HG02885 (cell line): ENCODE measurements at regions not wholly inside any gene's neighbourhood (a gene's known extent, or its start where the extent isn't known, plus 50 kb on each side); places are given as distances from the start of the nearest gene placed in this dataset.

Source experiments
- ATAC-seq: cut with Tn5 transposase; IDR thresholded peaks from one replicate; pipeline ENCODE4 v1.9.1; 2021; ENCODE audit warnings: mild to moderate bottlenecking; ENCODE audit not compliant: unreplicated experiment, poor library complexity

DNA sequence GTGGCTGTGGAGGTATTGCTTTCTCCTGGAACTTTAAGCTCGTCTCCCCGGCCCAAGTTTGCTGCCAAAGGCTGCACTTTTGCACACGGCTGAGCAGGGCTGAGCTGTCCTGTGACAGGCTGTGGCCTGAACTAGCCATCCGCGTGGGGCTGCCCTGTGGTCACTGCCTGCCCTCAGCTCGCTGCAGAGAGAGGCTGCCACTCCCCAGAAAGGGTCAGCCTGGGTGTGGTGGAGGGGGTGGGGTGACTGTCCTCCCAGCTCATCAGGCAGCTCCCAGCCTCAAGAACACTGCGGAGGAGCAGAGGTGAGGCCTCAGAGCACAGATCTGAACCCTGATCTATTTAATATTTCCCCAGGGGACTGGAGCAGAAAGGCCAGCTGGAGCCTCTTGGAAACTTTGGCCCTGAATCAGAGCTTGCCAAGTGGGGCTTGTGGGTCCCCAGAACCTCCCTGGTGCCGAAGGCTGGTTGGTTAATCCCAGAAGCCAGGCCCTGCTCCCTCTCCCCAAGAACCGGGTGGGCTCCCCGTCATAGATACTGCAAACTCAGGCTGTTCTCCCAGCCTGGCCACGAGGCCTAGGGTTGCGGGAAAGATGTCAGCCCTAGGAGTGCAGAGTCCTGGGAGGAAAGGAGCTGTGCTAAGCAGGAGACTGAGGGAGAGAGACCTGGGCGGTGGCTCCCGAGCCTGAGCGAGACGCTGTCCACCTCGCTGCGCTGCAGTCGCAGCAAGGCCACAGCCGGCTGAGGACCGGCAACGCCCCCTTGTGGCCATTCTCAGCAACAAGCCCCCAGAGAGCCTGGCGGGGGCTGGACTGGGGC is 125.1 kb upstream of the IPO9 start:
- peak; percentile 66 for ATAC-seq

- no peak for ATAC-seq
Measured at GRCh38 chr1:201704439-201704792, 124.5 kb upstream of the IPO9 start.

DNA sequence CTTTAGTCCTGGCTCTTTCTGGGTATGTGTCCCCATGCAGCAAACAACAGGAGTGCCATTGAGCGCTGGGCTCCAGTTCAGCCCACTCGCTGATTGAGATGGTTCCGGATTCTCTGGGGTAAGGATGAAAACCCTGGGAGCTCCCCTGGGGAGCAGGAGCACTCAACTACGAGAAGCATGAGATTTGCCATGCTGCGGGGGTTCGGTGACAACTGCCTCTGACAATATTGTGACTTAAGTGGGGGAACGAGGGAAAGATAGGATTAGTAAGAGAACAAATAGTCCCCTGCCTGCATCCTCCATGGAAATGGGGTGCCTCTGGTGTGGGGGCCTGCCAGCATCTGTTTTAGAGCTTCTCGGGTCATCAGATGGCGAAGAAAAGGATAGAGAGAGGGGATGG is 123.6 kb upstream of the IPO9 start:
- ATAC-seq, result no peak

DNA sequence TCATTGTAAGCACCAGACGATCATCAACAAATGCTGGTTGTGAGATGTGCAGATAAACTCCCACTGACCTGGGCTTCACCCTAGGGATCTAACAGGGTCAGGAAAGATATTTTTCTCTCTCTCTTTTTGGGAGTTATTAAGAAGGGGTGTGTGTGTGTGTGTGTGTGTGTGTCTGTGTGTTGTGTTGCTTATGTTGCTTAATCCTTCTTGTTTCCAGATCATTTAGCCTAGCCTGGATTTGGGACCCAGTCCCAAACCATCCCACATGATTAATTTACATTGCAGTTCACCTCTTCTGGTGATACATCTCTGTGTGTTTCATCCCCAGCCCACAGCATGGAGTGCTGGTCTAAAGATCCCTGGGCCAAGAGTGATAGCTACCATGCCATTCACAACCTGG is 122.8 kb upstream of the IPO9 start:
- no peak for ATAC-seq

- no peak for ATAC-seq
Measured at GRCh38 chr1:201707027-201707426, 121.9 kb upstream of the IPO9 start.

DNA sequence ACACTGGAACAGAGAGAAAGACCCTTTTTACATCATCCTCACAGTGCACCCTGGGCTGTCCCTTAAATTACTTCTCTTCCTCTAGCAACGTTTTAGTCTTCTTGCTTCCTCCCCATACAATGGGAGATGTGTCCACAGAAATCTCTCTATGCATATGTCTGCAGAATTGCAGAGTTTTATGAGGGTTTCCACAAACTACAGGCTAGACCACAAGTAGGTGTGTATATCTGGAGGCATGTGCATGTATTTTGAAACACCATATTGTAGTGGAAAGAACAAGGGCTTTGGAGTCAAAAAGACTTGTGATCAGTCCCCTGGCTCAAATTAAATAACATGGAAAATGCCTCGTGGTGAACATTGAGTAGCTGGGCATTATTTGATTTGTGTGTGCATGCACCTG is 121.3 kb upstream of the IPO9 start:
- ATAC-seq, result no peak

DNA sequence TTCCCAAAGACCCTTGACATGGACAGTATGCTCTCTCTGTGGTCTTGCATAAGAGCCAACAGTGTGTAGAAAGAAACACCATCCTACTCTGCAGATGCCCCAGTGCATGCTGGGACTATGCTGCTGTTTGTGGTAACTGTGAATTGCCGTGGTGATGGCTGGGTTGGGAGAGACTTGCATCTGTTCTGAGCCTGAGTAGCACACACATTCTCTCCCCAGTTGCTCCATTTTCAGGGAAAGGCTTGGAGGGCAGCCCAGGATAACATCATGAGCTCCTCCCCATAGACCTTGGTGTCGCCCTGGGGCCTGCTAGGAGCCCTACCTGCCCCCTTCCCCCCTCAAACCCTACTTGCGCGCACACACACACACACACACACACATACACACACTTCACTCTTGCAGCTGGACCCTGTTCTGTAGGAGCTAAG is 120.9 kb upstream of the IPO9 start:
- no peak for ATAC-seq

DNA sequence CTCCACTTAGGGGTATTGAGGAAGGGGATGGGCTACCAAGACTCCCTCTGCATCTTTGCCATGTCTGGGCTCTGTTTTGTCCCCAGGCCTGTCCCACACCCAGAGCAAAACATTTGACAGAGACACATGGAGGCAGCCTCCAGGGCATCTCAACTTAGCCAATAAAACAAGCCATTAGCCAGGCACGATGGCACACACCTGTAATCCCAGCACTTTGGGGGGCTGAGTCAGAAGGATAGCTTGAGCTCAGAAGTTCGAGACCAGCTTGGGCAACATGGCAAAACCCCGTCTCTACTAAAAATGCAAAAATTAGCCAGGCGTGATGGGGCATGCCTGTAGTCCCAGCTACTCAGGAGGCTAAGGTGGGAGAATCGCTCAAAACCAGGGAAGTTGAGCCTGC is 120.3 kb upstream of the IPO9 start:
- no peak for ATAC-seq

GRCh38 chr1:201709564-201710295 is 119.2 kb upstream of the IPO9 start:
- ATAC-seq, result peak; percentile 80

GRCh38 chr1:201710632-201711597 is 118.0 kb upstream of the IPO9 start:
- no peak for ATAC-seq

GRCh38 chr1:201711811-201712210 is 117.1 kb upstream of the IPO9 start:
- no peak for ATAC-seq

DNA sequence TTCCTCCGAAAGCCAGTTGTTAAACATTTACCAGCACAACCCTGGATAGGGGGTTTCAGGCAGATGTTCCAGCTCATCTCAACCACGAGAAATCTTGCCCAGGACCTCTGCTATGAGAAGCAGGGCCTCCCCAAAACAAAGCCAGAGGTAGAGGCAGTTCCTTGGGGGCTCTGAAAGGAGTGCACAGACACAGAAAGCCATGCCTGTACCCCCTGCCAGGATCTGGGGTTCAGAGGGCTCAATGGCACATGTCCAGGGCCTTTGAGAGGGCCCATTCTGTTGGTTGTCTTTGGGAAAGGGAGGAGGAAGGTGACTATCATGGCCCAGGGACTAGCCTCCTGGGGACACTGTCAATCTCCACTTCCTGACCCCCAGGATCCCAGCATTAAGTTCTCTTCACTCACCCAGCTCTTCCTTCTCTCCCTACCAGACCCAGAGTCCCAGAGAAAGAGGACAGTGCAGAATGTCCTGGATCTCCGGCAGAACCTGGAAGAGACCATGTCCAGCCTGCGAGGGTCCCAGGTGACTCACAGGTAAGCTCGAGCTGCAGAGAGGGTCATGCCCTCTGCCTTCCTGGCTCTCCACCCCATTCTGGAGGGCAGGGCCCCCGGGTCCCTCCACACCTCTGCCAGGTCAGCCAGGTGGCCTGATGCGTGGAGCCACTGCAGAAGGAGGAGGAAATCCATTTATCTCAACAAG is 116.4 kb upstream of the IPO9 start:
- ATAC-seq, result no peak

DNA sequence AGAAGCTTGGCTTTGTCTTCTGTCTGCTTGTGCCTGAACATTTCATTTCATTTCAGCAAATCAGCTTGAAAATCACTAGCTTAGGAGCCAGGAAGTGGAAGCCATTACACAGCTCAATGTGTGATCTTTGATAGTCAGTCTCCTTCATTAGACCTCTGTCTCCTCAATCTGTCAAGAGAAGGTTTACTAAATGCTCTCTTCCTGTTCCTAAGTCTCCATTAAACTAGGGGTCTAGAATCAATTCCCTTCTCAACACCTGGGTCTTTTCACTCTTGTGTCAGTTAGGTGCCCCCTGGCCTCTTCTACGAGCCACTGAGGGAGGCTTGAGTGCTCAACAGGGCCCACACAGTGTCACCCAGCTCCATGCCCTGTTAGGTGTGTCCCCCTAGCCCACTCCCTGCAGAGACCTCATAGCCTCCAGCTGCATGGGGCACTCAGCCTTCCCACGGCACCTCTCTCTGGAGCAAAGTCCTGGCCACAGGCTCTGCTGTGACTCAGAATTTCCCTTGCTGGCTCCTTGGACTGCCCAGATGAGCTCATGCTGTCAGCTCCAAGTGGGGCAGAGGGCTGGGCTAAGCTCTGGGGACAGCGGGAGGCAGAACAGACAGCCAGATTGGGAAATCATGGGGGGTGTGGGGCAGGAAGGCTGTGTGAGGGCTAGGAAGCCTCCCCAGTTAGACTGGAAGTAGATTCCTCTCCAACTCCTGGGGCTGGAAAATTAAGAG is 115.7 kb upstream of the IPO9 start:
- no peak for ATAC-seq

- ATAC-seq, result no peak
Measured at GRCh38 chr1:201714542-201715329, 114.2 kb upstream of the IPO9 start.

DNA sequence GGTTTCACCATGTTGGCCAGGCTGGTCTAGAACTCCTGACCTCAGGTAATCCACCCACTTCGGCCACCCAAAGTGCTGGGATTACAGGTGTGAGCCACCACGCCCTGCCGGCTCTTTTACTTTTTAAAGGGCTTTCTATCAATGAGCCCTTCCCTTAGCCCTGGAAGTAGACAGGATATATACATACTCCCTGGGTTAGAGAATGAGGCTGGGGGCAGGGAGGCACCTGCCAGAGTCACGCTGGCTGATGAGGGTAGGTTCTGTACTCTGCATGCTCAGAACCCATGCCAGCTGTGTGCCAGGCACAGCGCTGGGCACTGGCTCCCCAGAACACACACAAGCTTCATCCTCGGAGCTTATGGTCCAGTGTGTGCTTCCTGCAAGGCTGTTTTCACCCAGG is 113.6 kb upstream of the IPO9 start:
- peak; percentile 11 for ATAC-seq

DNA sequence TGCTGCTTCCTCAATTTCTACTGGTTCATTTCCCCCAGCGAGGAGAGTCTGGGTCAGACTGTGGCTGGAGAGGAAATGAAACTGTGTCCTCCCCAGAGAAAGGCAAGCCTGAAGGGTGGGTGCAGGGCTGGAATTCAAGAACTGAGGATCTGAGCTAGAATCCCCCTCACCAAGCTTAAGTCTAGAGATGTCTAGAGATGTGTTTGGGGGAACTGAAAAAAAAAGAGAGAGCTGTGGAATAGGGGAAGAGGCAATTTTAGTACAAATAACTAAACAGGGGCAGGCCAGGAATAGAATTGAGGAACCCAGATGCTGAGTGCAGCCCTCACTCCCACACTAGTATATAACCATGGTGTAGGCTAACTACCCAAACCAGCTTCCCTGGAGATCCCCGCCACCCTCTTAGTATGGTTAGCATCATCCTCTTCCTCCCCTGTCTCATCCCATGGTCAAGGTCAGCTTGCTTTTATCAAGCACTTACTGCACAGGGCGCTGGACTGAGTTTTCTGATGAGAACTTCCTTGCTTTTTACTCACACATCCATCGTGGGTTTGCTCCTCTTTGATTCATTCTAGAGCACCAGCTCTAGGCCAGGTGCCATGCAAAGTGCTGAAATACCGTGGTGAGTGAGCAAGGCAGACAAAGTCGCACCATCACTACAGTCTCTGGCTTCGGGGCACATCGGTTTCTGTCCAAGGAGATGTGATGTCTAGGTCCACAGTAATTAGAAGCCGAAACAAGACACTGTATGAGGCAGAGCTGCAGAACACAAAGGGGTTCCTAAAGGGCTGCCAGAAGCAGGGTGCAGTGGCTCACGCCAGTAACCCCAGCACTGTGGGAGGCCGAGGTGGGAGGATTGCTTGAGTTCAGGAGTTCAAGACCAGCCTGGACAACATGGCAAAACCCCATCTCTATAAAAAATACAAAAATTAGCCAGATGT is 112.9 kb upstream of the IPO9 start:
- peak; percentile 55 for ATAC-seq

DNA sequence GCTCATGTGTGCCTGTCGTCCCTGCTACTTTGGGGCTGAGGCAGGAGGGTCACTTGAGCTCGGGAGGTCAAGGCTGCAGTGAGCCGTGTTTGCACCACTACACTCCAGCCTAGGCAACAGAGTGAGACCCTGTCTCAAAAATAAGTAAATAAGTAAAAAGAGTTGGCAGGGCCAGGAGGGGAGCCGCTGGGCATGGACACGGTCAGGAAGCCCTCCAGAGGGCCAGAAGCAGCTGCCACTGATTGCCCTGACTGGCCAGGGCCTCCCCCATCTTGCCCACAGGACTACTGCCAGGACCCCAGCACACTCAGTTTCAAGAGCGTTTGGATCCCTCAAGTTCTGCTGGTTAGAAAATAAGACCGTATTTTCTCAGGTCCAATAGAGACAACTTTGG is 112.2 kb upstream of the IPO9 start:
- ATAC-seq, result no peak

GRCh38 chr1:201717286-201717685 is 111.7 kb upstream of the IPO9 start:
- no peak for ATAC-seq
